AG20443 (cell line): ENCODE measurements at regions not wholly inside any gene's neighbourhood (a gene's known extent, or its start where the extent isn't known, plus 50 kb on each side); places are given as distances from the start of the nearest gene placed in this dataset.
A peak's percentile ranks its signal among the peaks of the same experiment; 100 is the strongest.

ENCODE experiments used
- DNase-seq: peaks from one replicate; pipeline ENCODE4 v3.0.0; 2012; ENCODE audit warnings: low spot score, mixed read lengths

DNA sequence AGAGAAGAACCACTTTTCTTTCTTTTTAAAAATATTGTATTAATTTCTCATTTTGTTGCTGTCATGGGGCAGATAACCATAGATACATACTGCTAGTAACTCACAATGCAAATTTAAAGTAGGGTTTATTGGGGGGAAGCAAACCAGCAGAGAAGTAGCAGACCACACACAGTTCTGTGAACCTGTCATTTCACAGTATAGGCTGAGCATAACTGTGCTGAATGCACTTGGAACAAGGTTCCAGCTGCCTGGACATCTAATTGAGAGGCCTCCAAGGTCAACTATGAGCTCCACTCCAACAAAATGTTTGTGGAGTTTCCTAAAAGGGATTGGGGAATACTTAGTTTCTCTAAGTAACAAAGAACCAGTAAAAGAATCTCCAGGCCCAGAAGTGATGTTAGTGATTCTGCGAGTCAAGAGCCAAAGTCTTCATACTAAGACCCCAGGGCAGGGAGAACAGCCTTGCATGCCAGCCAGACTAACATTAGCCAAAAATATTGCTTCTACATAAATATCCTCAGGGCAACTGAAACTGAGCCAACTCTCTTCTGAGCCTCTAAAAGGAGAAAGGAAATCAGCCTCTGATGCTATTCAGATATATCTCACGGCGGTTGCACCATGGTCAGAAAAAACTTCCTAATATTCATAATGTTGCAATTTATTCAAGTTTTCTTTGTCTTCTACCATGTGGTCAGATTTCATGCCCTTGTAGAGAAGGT is 856.4 kb upstream of the ALCAM start:
- no peak for DNase-seq

DNA sequence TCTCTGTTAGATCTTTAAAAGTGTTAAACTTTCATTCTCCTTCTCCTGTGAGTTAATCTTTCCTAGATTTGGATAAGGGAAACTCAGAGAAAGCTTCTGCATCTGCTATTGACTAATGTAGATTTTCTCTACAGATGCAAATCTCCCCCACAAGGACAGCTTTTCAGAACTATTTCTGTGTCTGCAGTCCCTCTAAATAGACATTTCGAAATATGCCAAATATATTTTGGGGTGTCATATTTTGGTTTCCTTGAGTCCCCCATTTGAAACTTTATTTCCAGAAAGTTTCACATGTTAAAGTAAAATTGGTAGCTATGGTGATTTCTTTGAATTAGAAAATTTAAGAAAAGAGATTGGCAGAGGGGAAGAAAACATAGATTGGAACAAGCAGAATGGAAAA is 852.3 kb upstream of the ALCAM start:
- no peak for DNase-seq

DNA sequence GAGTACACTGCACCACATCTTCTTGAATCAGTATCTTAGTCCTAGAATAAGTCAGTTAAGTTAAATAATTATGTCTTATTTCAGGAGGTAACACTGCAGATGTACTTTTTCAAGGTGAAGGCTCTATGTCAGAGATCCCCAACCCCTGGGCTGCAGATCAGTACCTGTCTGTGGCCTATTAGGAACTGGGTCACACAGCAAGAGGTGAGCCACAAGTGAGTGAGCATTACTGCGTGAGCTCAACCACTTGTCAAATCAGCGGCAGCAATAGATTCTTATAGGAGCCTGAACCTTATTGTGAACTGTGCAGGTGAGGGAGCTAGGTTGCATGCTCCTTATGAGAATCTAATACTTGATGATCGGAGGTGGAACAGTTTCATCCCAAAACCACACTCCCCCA is 851.9 kb upstream of the ALCAM start:
- no peak for DNase-seq

DNA sequence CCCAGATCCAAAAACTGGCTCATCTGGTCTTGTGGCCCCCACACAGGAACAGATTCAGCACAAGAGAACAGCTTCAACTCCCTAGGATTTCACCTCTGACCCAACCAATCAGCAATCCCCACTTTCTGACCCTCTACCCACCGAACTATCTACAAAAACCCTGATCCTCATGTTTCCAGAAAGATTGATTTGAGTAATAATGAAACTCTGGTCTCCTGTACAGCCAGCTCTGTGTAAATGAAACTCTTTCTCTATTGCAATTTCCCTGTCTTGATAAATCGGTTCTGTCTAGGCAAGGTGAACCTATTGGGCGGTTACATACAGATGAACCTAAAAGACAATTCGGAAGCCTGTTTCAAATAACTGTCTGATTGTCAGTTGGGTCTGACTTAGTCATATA is 847.6 kb upstream of the ALCAM start:
- DNase-seq = no peak

DNA sequence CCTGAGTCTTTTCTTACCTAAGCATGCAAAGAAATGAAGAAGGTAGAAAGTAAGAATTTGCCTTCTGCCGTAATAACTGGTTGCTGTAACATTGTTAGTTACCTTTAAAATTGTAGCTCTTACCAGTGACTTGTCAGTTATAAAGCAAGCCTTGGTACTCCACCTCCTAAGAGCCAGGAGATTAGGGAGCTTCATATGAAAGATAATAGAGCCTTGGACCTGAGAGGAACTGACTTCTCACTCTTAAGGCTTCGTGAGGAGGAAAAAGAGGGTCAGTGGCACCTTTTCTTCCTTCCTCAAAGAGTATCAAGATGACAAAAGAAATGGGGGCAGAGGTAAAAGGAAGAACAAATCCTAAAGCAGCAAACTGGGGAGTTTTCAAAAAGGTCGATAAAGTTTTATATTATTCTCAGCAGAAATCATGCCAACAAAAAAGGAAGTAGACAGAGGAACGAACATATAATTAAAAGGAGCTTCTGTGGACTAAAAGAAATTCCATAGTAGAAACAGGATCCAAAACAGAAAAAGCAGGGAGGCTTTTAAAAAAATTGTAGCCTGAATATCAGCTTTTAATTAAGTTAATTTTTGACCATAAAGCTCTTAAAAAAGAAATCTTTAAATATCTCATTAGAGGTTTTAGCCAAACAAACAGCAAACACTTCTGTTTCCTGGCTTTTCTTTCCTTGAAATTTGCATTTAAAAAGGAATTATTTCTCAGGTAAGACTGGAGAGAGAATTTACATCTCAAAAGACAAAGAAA is 847.1 kb upstream of the ALCAM start:
- DNase-seq = no peak

DNA sequence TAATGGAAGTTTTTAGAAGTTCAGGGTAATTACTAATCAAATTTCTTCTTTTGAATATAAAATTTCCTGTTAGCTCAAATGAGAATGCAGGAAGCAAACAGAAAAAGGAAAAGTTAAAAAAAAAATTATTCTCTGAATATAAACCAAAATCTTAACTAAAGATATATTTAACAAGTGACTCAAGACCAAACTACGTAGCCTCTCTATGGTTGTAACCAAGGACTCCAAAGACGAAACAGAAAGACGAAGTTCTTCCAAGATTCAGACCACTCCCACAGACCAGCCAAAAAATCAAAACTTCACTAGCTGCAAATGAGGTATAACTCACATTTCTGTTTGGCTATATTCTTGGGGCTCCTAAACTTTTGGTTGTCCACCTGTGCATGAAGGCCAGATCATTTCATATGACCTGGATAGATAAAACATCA is 846.5 kb upstream of the ALCAM start:
- peak; percentile 19 for DNase-seq

DNA sequence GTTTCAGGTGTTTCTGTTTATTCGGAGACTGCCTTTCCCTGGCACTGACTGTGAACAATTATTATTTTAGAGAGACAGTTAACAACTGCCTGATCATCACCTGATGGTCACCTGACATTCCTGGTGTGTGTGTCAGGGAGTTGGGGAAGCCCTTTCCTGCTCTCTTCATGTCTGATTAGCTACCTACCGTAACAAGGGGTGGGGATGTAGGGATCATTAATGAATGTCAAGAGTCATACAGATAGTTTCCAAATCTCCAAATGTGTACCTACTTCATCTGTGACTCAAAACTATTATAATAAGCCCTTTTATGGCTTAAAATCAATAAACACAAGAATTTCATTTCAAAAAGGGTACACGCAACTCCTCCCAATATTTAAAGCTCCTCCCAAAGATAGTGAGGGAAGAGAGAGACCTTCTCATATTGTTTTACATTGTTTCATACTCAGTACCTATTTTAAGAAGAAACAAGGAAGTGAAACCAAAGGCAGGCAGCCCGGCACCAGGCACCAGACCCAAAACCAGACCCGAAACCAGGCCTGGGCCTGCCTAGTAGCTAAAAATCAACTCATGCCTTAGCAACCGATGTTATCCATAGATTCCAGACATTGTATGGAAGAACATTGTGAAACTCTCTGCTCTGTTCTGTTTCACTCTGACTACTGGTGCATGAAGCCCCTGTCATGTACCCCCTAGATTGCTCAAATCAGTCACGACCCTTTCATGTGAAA is 844.9 kb upstream of the ALCAM start:
- DNase-seq = no peak

DNA sequence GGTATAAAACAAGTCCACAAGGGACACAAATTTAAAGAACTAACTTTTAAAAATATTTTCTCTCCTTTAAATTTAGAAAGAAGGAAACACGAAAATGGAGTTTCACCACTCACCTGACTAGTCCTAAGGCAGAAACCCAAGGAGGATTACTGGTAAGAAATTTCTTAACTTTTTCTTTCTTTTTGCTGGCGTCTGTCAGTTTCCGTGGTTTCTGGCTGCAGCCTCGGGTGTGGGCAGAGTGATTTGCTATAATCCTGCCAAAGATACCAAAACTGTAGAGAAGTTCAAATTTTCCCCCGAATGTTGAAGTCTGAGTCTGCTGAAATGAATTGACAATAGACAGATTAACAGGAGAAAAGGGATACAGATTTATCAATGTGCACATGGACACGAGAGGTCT is 843.6 kb upstream of the ALCAM start:
- no peak for DNase-seq

DNA sequence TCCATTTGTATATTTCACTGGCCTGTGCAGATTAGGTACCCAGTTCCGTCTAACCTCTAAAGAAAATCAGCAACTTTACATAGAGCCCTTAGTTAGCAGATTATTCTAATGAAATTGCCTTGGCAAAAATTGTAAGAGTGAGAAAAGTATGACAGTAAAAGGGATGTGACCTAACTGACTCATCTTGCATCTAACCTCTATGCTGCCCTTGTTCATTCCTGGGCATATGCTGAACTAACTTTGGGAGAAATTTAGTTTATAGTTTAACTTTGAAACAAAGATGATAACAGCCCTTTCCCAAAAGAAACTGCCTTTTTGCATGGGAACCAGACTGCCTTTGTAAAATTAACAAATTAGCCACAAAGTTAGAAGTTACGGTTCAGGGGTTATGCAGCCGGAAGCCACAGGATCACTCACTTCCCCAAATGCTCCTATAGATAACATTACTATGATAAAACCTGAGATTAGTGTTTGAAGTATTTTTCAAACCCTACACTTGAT is 839.8 kb upstream of the ALCAM start:
- no peak for DNase-seq

DNA sequence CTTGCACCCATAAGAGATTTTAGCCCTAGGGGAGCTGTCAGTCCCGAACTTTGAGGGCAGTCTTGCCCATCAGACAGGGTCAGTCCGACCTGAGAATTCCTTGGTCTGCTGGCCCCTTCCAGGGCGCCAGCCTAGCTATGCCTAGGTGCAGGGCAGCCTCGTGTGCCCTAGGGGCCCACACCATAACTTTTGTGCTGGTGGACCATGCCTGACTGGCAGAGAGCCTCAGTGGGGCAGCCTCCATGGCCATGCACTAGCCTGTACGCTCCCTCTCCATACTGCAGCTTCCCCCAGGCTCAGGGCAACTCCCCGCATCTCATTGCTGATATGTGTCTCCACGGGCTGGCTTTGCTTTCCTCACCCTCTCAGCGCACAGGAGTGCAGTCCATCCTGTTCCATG is 835.8 kb upstream of the ALCAM start:
- no peak for DNase-seq

DNA sequence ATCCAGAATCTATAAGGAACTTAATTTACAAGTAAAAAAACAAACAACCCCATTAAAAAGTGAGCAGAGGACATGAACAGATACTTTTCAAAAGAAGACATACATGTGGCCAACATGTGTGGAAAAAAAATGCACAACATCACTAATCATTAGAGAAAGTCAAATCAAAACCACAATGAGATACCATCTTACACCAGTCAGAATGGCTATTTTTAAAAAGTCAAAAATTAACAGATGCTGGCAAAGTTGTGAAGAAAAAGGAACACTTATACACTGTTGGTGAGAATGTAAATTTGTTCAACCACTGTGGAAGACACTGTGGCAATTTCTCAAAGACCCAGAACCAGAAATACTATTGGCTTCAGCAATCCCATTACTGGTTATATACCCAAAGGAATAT is 830.0 kb upstream of the ALCAM start:
- no peak for DNase-seq

DNA sequence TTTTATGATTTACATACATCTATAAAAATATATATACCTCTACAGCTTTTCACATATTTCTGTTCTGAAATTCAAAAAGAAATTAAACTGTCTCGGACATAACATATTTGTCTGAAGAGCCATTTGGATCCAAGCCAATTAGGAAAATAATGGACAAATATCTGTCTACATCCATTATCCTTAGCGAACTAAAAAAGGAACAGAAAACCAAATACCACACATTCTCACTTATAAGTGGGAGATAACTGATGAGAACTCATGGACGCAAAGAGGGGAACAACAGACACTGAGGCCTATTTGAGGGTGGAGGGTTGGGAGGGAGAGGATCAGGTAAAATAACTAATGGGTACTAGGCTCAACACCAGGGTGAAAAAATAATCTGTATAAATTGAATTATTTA is 829.4 kb upstream of the ALCAM start:
- DNase-seq = no peak

DNA sequence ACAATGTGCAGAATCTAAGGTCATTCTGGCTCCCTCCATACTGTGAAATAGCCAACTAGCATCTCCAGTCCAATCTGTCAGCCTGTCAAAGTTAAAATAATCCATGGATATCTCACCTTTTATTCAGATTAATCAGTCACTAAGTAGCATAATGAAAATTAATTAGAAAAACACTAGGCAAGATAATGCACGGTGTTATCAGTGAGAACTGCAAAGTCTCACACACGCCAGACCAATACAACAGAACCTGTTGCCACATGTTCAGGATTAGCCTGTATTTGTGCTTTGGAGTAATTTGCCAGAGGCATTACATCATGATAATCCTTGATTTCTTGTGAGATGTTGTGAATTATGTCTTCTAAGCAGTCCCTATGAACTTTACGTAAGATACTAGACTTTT is 820.4 kb upstream of the ALCAM start:
- DNase-seq = no peak

DNA sequence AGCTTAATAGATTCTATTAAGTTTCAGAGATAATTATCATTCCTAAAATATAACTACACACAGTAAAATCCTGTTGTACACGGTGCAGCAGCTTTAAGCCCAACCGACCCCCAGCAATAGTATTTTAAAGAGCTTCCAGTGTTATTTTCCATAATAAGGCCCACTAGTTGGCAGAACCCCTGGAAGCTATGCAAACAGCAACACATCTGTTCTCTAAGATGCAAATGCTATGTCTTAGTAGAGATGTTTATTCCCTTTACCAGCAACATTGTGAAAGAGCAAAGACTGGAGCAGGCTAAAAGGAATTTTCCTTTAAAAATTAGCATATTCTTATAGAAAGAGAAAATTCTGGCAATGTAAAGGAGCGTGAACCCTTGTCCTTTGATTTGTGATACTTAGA is 819.7 kb upstream of the ALCAM start:
- no peak for DNase-seq

DNA sequence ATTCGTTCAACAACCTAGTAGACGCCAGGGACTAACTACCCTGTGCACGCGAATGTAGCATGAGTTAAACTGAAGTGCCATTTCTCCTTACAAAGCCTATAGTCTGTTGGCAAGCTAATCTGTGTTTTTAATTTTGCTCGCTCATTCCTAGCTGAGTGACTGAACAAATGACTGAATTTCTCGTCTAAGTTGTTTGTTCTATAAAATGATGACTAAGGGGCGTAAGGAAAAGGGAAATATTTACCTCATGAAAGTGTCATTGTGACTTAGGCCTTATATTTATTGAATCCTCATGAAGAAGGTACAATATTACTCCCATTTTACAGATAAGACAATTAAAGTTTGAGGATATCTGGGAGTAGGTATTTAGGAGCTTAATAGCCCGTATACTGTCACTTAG is 818.3 kb upstream of the ALCAM start:
- no peak for DNase-seq

DNA sequence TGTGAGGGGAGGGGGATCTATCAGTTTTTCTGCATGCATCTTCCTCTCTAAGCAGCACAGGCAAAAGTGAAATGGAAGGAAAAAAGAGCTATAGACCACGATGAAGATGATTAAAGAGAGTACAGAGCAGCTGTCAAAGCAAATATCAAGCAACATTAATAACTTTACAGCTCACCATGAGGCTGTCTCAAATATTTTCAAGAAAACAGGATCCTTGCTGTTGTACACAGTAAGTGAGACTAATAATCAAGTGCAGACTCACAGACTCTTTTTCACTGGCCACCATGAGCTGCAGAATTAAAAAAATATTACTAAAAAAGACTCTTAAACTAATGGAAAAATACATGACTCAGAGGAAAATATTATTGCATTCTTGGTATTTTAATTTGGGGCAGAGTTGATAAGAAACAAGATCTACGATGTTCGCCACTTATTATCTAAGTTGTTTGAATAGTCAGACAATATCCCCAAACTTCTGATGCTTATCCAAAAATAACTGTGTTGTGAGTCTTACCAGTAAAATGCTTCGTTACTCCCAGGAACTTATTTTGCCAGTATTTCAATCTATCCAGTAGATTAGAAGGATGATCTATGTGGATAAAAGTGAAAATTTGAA is 817.5 kb upstream of the ALCAM start:
- DNase-seq = no peak

DNA sequence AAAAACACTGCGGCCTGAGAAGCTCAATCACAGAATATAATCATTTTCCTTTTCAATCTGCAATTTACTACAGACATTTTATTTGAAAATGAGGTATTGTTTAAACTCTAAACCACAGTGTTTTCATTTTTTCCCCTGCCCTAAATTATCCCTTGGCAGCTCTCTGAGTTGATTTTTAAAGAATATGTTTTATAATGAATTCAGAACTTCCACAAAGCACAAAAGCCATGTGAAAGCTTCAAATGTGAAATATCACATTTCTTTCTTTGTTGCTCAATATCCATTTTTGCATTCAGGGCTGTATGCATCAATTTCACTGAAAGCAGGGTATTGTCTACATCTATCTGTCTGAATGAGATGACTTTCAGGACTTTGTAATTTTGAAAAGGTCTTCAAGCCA is 813.6 kb upstream of the ALCAM start:
- DNase-seq = no peak

DNA sequence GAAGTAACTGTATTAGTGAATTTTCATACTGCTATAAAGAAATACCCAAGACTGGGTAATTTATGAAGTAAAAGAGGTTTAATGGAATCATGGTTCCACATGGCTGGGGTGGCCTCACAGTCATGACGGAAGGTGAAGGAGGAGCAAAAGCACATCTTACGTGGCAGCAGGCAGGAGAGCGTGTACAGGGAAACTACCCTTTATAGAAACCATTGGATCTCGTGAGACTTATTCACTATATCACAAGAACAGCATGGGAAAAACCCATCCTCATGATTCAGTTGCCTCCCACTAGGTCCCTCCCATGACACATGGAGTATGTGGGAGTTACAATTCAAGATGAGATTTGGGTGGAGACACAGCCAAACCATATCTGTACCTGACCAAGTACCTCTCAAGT is 812.3 kb upstream of the ALCAM start:
- DNase-seq = no peak

DNA sequence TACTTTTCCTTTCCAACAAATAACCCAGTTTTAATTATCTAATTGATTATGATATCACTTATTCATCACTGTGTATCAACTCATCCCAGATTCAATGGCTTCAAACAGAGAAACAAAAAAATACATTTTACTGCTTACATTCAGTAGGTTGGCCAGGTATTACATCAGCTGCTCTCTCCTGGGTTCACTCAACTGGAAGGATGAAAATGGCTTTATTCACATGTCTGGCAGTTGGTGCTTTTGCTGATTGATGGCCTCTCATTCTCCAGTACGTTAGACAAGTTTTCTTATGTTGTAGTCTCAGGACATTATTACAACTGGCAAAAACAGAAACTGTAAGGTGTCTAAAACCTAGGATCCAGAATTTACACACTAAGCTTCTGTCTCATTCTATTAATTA is 811.0 kb upstream of the ALCAM start:
- DNase-seq = no peak

DNA sequence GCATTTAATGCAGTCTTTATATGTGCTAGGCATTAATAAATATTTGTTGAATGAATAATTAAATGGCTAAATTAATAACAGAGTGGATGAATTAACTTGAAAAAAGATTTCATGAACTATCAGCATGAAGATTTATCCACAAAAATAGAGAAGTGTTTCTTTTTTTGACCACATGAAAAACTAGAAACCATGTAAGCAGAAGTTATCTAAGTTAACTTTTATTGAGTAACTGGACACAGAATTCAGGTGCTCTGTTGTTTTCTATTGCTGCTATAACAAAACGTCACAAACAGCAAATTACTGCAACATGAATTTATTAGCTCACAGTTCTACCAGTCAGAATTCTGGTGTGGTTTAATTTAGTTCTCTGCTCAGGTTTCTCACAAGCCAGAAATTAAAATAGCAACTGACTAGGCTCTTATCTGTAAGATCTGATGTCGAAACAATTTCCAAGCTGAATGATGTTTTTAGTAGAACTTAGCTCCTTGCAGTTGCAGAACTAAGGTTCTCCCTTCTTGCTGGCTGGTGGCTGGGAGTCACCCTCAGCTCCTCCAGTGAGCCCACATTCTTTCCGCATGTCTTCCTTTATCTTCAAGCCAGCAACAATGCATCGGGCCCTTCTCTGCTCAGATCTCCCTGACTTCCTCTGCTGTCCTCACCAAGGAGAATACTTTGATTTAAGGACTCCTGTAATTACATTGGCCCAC is 810.2 kb upstream of the ALCAM start:
- DNase-seq = peak; percentile 7

DNA sequence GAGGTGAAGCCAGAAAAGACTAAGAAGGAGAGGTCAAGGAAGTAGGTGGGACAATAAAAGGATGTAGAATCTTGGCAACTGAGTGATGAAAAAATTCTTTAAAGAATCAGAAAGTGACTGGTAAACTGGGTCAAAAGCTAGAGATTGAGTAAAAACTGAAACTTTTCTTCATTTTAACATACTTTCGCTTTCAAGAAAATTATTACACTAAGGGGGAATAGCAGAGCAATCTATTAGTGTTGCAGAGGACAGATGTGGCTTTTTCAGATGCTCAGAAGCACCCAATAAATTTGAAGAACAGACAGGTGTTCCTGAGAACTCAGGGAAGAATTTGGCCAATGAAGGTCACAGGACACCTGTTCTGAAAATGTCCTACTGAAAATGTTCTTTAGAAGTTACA is 805.4 kb upstream of the ALCAM start:
- no peak for DNase-seq
